ENCODE measurements at regions not wholly inside any gene's neighbourhood (a gene's known extent, or its start where the extent isn't known, plus 50 kb on each side); places are given as distances from the start of the nearest gene placed in this dataset.

DNA sequence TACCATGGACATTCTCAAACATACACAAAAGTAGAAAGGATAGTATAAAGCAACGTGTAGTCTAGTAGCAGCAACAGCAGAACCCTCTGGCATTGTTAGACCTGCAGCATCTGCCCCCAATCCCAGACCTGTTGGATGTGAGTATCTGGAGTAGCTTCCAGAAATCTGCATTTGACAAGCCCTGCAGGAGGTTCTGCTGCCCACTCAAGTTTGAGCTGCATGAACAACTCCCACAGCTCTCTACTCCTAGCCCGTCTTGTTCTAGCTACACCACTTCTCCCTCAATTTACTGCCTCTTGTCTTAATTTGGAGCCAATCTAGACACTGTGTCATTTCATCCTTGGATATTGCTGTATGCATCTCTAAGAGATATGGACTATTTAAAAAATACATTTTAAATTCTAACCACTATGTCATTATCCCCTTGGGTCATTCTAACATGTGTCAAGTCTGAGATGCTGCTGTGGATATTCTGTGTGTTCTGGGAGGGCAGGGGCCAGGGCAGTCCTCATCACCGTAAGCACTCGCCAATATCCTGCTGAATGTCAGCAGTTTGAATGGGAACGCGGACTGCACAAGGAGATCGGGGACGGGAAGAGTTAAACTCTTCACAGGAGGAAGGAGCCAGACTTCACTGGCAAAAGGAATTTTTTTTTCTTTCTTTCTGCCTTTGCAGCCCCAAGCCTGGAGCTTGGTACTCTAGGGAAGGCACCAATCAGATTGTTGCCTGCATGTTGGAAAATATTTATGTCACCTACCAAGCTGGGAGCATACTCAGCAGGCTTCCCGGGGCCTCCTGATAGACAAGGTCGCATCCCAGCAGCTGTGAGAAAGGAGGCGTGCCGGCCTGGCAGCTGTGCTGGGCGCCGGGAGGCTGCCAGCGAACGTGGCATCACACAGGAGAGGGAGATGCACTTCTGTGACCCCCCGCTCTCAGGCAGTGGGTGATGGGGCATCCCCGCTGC is 429.0 kb downstream of the MIAT start:
- TF ChIP-seq, protein P1, sequence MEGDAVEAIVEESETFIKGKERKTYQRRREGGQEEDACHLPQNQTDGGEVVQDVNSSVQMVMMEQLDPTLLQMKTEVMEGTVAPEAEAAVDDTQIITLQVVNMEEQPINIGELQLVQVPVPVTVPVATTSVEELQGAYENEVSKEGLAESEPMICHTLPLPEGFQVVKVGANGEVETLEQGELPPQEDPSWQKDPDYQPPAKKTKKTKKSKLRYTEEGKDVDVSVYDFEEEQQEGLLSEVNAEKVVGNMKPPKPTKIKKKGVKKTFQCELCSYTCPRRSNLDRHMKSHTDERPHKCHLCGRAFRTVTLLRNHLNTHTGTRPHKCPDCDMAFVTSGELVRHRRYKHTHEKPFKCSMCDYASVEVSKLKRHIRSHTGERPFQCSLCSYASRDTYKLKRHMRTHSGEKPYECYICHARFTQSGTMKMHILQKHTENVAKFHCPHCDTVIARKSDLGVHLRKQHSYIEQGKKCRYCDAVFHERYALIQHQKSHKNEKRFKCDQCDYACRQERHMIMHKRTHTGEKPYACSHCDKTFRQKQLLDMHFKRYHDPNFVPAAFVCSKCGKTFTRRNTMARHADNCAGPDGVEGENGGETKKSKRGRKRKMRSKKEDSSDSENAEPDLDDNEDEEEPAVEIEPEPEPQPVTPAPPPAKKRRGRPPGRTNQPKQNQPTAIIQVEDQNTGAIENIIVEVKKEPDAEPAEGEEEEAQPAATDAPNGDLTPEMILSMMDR (IDR thresholded peaks at IDR 0.05; ENCODE audit: insufficient read depth, low read depth, low read length): no peak
- no peak for TF ChIP-seq EZH2 (IDR thresholded peaks at IDR 0.05; ENCODE audit: insufficient read depth, low read length)

All from astrocyte (in vitro differentiated cells and primary cell).